ENCODE measurements at regions not wholly inside any gene's neighbourhood (a gene's known extent, or its start where the extent isn't known, plus 50 kb on each side); places are given as distances from the start of the nearest gene placed in this dataset.

GRCh38 chr16:52386694-52387093, 160.2 kb downstream of the TOX3 start:
- TF ChIP-seq CTCF (IDR thresholded peaks at IDR 0.05; ENCODE audit: insufficient read depth, low read length) = no peak
- no peak for DNase-seq (ENCODE audit: low read depth)
- no peak overlapping the region for H3K4me3 ChIP-seq (ENCODE audit: low read depth, low read length)

GRCh38 chr16:52384378-52384777, 162.6 kb downstream of the TOX3 start:
- H3K4me3 ChIP-seq (ENCODE audit: low read depth, low read length) = no peak overlapping the region
- DNase-seq (ENCODE audit: low read depth) = no peak
- TF ChIP-seq CTCF (IDR thresholded peaks at IDR 0.05; ENCODE audit: insufficient read depth, low read length) = no peak

GRCh38 chr16:52383640-52384292, 163.2 kb downstream of the TOX3 start:
- DNase-seq (ENCODE audit: low read depth) = no peak
- no peak for TF ChIP-seq CTCF (IDR thresholded peaks at IDR 0.05; ENCODE audit: insufficient read depth, low read length)
- no peak overlapping the region for H3K4me3 ChIP-seq (ENCODE audit: low read depth, low read length)

- no peak for DNase-seq (ENCODE audit: low read depth)
- H3K4me3 ChIP-seq (ENCODE audit: low read depth, low read length) = no peak overlapping the region
- TF ChIP-seq CTCF (IDR thresholded peaks at IDR 0.05; ENCODE audit: insufficient read depth, low read length) = no peak
Observed at GRCh38 chr16:52383119-52383518, 163.8 kb downstream of the TOX3 start.

GRCh38 chr16:52379551-52379950, 167.4 kb downstream of the TOX3 start:
- no peak for DNase-seq (ENCODE audit: low read depth)
- no peak overlapping the region for H3K4me3 ChIP-seq (ENCODE audit: low read depth, low read length)
- TF ChIP-seq CTCF (IDR thresholded peaks at IDR 0.05; ENCODE audit: insufficient read depth, low read length) = no peak

GRCh38 chr16:52376676-52377280, 170.2 kb downstream of the TOX3 start:
- TF ChIP-seq CTCF (IDR thresholded peaks at IDR 0.05; ENCODE audit: insufficient read depth, low read length) = no peak
- no peak for DNase-seq (ENCODE audit: low read depth)
- H3K4me3 ChIP-seq (ENCODE audit: low read depth, low read length) = no peak overlapping the region

GRCh38 chr16:52372313-52372712, 174.6 kb downstream of the TOX3 start:
- H3K4me3 ChIP-seq (ENCODE audit: low read depth, low read length) = no peak overlapping the region
- DNase-seq (ENCODE audit: low read depth) = no peak
- TF ChIP-seq CTCF (IDR thresholded peaks at IDR 0.05; ENCODE audit: insufficient read depth, low read length) = no peak

Measured in fibroblast of the aortic adventitia (primary cell).